ENCODE measurements at regions not wholly inside any gene's neighbourhood (a gene's known extent, or its start where the extent isn't known, plus 50 kb on each side); places are given as distances from the start of the nearest gene placed in this dataset.

DNA sequence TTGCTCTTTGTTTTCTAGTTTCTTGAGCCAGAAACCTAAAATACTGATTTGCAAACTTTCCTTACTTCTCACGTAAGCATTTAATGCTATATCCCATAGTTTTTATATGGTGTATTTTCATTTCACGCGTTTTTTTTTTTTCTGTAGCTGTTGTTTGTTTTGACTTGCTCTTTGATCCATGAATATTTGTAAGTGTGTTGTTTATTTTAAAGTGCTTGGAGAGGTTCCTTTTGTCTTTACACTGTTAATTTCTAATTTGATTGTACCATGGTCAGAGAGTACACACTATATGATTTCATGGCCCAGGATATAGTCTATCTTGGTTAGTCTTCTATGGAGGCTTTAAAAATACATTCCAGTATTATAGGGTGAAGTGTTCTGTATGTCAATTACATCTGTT, 84.8 kb upstream of the RNF217 start:
- no peak for DNase-seq (ENCODE audit: low spot score)

DNA sequence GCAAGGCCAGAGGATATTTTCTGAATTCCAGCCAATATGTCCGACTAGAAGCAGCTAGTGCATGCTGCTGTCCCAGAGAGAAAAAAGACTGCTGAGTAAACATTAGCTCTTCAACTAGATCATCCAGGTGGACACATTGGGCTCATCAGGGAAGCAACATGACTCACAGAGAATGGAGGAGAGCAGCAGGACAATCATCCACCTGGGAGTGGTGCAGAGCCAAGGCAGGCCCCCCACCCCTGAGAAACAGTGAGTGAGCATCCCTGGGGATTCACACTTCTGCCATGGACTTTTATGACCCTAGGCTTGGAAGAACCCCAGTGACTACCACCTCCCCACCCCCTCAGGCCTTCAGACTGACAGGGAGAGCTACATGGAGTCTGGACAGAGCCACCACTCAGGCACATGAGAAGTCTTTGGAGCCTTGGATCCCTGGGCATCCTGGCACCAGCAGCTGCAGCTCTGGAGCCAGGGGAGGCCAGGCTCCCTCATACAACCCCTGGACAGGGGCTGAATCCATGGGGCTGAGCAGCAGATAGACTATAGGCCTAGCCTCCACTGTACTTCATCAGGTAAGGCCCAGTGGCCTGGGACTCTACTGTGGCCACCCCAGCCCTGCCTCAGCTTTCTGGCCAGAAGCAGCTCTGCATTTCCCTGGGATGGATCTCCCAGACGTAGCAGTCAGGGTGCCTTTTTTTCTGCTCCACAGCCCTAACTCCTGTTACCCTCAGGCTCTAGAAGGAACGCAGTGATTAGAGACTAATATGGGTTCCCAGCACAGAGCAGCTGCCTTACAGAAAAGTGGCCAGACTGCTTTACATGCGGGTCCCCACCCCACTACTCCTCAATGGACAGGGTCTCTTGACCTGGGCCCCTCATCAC, 82.9 kb upstream of the RNF217 start:
- DNase-seq (ENCODE audit: low spot score), result no peak

DNA sequence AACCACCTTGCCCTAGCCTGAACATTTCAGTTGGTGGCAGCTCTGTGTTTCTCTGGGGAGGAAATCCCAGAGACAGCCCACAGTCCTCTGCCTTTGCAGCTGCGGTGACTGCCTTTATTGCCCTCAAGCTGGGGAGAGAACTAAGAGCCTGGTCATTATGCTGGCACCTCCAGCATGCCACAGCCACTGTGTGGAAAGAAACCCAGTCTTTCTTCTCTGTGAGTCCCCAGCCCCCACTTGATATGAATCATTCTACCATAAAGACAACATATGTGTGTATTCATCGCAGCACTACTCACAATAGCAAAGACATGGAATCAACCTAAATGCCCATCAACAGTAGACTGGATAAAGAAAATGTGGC, 82.3 kb upstream of the RNF217 start:
- no peak for DNase-seq (ENCODE audit: low spot score)

GRCh38 chr6:124881898-124882578, 80.2 kb upstream of the RNF217 start:
- DNase-seq (ENCODE audit: low spot score), result peak; percentile 33

- DNase-seq (ENCODE audit: low spot score), result peak; percentile 90
These were observed 79.5 kb upstream of the RNF217 start for GRCh38 chr6:124882579-124883393.

GRCh38 chr6:124885171-124885570, 77.1 kb upstream of the RNF217 start:
- no peak for DNase-seq (ENCODE audit: low spot score)

DNA sequence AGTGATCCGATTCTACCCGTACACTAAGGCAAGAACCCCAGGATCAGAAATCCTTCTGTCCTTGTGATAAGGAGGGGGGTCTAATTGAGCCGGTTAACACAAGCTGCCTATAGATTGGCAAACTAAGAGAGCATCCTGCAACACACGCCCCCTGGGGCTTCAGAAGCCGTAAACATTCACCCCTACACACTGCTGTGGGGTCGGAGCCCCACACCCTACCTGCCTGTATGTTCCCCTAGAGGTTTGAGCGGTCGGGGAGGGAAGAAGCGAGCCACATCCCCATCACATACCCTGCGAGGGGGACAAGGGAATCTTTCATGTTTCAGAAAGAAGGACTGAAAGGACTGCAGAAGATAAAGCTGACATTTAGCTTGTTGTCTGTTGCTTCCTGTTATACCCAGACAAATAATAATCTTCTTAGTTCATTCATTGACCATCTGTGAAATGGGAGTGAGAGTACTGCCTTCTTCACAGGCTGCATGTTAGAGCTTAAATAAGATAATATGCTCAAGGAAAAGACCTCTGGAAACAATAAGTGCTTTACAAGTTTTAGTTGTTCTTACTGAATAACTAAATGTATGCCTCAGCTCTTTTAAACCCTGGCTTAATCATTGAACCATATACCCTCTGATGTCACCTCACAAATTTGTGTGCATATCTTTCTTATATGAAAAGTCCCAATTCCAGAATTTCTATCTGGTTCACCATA, 74.2 kb upstream of the RNF217 start:
- no peak for DNase-seq (ENCODE audit: low spot score)

DNA sequence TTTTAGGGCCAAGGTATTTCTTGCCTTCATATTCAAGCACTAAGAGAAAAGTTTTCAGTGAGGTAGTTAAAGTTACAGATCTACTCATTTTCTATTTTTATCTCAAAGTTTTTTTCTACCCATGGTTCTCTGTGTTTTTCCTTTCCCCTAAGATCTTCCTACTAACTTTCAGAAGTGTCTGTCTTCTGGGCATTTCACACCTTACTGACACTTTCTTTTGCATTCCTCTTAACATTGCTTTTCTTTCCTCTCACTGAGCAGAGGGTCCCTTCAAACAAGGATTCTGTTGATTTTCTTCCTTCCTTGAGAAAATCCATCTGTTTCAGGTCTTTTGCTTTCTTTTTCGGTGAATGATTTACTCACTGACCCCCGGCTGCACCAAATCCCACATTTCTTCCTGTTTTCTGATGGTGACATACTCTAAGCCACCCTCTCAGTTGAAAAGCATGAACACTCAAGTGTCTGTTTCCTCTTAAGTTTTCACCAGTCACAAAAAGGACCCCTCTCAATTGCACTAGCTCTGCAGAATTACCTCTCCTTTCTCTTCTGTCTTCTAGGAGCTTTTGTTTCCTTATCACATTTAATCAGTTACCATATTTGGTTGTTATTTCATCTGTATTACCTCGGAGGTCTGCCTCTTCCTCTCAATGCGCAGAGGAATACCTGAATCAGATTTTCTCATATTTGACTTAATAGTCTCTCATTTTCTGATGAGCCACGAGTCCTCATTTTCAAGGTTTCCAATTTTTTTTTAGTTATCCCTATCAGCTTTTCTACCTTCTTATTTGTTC, 73.5 kb upstream of the RNF217 start:
- DNase-seq (ENCODE audit: low spot score), result no peak

DNA sequence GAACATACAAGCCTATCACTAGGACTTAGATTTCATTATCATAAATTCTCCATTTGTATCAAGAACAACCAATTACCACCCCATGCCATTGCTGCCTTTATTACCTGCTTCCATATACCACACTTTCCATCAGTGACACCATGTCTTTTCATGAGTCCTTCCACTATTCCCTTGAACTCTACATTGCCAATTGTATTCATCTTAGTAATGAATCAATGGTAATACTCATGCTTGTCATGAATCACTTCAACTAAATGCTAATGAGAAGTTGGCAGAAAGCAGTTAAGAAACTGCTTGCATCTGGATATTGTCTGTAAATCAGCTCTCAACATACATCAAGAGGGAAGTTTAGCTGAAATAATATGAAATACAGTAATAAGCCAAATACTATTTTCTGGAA, 61.2 kb upstream of the RNF217 start:
- no peak for DNase-seq (ENCODE audit: low spot score)

GRCh38 chr6:124903797-124904196, 58.4 kb upstream of the RNF217 start:
- no peak for DNase-seq (ENCODE audit: low spot score)

GRCh38 chr6:124907596-124907995, 54.6 kb upstream of the RNF217 start:
- no peak for DNase-seq (ENCODE audit: low spot score)

Data from kidney capillary endothelial cell (primary cell).